ENCODE measurements at regions not wholly inside any gene's neighbourhood (a gene's known extent, or its start where the extent isn't known, plus 50 kb on each side); places are given as distances from the start of the nearest gene placed in this dataset.
A peak's percentile ranks its signal among the peaks of the same experiment; 100 is the strongest.

DNA sequence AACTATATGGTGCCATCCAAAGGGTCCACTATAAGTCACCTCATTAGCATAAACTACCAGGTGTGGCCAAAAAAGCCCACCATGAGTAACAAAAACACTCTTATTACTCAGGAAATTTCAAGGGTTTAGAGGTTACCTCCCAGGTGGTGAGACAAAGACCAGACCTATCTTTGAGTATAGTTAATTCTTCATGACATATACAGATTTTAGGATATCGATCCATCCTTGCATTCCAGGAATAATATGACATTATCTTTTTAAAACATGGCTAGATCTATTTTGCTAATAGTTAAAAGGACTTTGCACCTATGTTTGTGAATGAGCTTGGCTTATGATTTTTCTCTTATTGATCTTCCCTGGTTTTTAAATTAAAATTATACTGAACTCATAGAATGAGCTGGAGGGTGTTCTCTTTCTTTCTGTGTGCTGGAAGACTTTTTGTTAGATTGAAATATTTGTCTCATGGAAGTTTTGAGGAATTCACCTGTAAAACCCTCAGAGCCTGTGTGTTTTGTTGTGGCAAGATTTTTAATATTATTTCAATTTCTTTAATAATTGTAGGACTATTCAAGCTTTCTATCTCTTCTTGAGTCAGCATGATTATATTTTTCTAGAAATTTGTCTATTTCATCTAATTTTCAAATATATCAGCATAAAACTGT is 138.7 kb upstream of the SLC45A1 start:
- no peak for DNase-seq
- in situ Hi-C loops (cut with MboI; ENCODE audit: low pct_unique_long_range_greater_than_20kb, low sequenced_read_pairs): no loop called here

DNA sequence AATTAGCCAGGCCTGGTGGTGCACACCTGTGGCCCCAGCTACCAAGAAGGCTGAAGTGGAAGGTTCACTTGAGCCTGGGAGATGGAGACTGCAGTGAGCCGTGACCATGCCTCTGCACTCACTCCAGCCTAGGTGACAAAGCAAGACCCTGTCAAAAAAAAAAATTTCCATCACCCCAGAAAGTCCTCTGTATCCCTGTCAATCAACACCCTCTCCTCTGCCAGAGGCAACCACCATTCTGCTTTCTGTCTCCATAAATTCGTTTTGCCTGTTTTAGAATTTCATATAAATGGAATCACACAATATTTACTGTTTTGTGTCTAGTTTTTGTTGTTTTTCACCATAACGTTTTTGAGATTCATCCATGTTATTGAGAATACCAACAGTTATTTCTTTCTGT is 141.6 kb upstream of the SLC45A1 start:
- DNase-seq: no peak
- in situ Hi-C loops (cut with MboI; ENCODE audit: low pct_unique_long_range_greater_than_20kb, low sequenced_read_pairs): no loop called here

DNA sequence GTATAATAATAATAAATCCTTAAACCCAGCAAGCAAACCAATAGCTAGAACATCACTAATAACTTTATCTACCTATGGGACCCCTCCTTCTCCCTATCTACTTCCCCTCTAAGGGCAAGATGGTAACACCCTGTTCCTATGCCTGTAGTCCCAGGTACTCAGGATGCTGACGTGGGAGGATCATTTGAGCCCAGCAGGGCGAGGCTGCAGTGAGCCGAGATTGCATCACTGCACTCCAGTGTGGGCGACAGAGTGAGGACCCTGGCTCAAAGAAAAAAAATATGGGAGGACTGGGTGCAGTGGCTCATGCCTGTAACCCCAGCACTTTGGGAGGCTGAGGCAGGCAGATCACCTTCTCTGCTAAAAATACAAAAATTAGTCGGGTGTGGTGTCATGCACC is 143.1 kb upstream of the SLC45A1 start:
- in situ Hi-C loops (cut with MboI; ENCODE audit: low pct_unique_long_range_greater_than_20kb, low sequenced_read_pairs): no loop called here
- no peak for DNase-seq

DNA sequence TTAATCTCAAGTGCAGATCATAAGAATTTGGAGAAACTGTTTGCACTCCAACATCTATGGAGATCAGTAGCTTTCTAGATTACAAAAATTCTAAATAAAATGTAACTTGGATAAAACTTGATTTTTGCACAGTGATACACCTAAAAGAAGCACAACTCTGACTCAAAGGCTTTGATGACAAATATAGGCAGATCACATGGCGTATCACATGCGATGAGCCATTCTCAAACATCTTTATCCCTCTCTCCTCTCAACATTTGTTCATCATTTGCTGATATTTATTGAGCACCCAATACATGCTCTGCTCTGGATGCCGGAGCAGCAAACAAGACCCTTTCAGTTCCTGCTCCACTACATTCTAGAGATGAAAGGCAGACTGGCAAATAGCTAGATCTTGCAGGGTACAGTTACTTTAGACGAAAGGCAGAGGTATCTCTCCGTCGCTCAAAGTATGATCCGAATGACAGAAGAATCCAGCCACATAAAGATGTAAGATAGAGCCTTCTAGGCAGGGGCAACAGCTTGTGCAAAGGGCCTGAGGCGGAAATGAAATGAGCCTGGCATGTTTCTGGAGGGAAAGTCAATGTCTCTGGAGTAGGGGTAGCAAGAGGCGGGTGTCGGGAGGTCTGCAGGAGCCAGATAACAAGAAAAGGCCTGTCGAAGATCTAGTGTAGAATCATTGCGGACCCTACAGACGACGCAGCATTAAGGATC is 145.8 kb upstream of the ERRFI1 start:
- no peak for DNase-seq
- in situ Hi-C loops (cut with MboI; ENCODE audit: low pct_unique_long_range_greater_than_20kb, low sequenced_read_pairs): no loop called here

DNA sequence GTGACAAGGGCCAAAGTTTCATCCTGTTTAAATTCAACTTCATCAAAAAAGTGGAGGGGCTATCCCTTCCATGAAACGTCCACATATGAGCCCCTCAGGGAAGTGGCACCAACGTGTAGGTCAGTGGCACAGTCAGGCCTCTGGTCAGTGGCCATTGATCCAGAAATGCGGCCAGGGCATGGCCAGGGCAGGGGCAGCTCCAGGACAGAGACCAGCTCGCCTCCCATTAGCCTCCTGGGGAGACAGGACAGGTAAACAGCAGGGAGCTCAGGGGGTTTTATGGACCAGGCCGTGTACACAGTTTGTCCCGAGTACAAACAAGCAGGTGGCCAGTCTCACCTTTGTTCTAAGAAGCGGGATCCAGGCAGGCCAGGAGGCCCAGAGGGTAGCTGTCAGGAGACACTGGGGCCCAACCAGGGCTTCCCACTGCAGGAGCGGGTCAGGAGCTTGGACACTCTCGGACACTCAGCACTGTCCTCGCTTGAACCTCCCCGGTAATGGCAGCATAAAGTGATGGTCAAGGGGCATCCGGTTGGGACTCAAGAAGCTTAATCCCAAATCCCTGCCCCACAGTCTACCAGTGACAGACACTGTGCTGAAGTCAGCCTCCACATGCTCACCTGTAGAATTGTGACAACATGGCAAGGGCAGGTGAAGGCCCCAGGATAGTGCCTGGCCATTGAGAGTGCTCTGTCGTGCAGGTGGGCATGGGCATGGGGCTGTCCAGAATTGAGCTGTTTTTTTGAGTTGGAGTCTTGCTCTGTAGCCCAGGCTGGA is 144.1 kb upstream of the ERRFI1 start:
- in situ Hi-C loops (cut with MboI; ENCODE audit: low pct_unique_long_range_greater_than_20kb, low sequenced_read_pairs): no loop called here
- no peak for DNase-seq

DNA sequence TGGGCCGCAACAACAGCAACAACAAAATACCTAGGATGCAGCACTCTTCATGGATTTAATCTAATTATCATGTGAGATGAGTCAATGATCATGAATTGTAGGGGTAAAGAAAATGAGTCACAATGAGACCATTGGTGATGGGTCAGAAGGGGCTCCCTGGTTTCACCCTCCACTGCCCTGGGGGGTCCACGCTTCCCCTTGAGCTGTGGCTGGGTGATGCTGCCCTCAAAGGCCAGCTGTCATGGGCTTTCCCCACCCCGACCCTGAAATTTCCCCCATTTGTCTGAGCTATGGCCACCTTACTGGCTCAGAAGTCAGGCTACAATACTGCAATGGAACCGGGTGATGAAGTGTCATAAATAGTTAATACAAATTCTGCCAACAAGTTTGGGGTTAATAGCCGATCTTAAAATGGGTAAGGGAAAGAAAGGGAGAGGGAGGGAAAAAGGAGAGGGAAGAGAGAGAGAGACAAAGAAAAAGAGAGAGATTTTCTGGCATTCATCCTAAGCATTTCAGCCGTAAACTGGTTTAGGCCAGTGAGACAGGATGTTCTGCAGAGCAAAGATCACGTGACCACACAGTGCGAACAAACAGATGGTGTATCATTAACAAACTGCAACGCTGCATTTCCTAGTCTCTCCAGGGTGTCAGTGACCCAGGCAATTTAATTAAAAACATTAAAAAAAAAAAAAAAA is 143.4 kb upstream of the ERRFI1 start:
- peak; percentile 8 for DNase-seq
- in situ Hi-C loops (cut with MboI; ENCODE audit: low pct_unique_long_range_greater_than_20kb, low sequenced_read_pairs): no loop called here

DNA sequence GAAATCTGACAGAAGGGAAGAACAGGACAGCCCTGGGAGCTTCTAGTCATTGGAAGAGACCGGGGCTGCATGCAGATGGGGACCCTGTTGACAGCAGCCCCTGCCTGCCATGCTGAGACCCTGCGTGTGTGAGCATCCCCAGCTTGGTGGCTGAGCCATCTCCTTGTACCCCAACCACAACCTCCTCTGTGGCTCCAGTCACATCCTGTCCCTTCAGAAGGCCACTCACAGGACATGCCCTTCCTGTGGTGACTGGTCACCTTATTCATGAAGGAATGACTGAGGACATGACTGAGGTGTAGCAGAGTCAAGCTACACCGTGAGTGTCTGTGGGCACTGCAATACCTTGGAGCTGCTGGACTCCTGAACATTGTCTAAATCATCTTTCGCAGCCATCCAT is 141.8 kb upstream of the ERRFI1 start:
- in situ Hi-C loops (cut with MboI; ENCODE audit: low pct_unique_long_range_greater_than_20kb, low sequenced_read_pairs): no loop called here

DNA sequence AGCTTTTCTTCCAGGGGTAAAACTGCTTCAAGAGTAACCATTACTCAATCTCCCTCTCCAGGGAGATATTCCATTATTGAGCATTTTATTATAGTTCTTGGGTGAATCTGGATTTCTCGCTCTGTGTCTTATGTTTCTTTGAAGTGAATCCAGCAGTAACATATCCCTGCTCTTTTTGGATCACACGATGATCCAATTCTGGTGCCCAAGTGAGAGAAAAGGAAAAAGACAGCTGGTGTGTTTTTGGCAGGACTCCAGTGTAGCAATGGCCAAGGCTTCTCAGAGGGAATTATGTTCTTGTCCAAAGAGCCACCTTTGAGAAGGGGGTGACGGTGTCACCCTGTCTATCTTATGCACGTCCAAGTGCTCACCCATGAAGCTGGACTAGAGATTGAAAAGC is 140.3 kb upstream of the ERRFI1 start:
- in situ Hi-C loops (cut with MboI; ENCODE audit: low pct_unique_long_range_greater_than_20kb, low sequenced_read_pairs): no loop called here
- DNase-seq: no peak

More for the DNA sequence above, 141.8 kb upstream of the ERRFI1 start:
- no peak for DNase-seq

DNA sequence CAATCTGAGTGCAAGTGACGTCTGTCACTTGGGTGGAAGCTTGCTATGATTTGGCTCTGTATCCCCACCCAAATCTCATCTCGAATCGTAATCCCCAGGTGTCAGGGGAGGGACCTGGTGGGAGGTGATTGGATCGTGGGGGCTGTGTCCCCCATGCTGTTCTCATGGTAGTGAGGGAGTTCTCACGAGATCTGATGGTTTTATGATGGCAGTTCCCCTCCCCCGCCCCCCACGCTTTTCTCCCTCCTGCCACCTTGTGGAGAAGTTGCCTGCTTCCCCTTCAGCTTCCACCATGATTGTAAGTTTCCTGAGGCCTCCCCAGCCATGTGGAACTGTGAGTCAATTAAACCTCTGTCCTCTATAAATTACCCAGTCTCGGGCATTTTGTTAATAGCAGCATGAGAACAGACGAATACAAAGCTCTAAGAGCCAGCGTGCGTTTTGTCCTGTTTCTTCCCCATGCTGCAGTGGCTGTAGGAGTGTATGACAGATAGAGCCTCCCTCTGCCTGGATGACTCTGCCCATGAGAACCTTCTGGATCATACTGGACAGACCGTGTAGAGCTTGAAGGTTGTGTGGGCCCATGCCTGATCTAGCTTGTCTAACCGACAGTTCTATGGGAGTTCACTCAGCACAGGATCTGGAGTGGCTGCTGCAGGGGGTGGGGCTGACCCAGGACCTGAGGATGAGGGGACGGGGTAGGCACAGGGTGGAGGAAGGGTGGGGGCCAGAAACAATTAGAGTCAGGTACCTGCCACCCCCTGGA is 139.7 kb upstream of the ERRFI1 start:
- DNase-seq: peak; percentile 30
- in situ Hi-C loops (cut with MboI; ENCODE audit: low pct_unique_long_range_greater_than_20kb, low sequenced_read_pairs): no loop called here

DNA sequence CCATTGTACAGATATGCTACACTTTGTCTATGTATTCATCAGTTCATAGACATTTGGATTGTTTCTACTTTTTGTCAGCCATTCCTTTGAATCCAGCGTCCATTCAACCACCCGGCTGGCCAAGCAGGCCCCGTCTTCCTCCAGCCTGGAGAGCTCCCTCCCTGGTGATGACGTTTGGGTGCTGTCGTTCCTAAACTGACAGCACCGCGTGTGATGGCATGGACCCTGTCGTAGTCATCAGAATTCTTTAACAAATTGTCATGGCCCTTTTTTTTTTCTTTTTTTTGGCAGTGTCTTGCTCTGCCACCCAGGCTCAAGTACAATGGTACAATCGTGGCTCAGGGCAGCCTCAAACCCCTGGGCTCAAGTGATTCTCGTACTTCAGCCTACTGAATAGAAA is 138.6 kb upstream of the ERRFI1 start:
- no peak for DNase-seq
- in situ Hi-C loops (cut with MboI; ENCODE audit: low pct_unique_long_range_greater_than_20kb, low sequenced_read_pairs): no loop called here

DNA sequence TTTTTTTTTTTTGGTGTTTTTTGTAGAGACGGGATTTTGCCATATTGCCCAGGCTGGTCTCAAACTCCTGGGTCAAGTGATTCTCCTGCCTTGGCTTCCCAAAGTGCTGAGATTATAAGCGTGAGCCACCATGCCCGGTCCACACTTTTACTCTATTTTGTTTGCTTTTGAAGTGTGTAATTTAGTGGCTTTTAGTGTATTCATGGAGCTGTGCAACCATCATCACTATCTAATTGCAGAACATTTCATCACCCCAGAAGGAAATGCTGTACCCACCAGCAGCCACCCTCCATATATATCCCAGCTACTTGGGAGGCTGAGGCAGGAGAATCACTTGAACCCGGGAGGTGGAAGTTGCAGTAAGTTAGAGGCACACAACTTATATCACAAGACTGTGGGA is 136.9 kb upstream of the ERRFI1 start:
- in situ Hi-C loops (cut with MboI; ENCODE audit: low pct_unique_long_range_greater_than_20kb, low sequenced_read_pairs): no loop called here
- DNase-seq: no peak

DNA sequence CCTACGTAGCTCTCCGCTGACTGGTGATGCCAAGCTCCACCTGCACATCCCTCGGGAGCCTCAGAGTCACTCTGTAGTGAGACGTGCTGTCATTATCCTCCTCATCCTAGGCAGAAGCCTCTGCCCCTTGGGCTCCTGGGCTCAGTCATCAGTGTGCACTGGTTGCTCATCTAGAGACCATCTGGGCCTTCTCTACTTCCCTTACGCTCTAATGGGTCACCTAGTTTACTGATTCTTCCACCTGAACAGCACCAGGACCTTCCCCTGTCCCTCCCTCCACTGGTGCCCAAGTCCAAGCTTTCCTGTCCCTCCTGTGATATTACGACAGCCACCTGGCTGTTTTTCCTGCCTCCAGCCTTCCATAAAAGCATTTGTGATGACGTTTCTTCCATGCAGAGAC is 136.1 kb upstream of the ERRFI1 start:
- no peak for DNase-seq
- in situ Hi-C loops (cut with MboI; ENCODE audit: low pct_unique_long_range_greater_than_20kb, low sequenced_read_pairs): no loop called here

DNA sequence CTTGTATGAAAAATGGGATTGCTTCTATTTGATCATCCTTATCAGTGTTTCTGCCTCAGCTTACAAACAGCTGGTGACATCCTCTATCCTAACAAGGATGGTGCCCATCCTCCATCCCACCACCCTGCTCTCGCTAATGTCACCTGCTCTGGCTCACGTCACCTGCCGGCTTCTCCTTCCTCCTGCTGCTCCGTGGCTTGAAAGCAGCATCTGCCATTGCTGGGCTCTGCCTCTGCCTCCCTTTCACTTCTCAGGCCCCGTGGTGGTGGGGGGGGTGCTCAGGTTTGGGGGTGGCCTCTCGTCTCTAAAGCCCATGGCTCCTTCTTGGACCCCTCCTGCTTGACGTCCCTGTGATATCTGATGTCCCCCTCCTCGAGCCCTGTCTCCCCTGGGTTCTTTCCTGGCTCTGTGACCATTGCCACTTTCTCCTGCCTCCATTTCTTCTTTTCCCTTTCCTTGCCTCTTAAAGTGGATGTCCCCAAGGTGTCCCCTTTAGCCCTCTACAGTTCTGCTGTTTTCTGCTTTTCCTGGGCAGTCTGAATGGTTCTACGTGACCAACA is 135.5 kb upstream of the ERRFI1 start:
- in situ Hi-C loops (cut with MboI; ENCODE audit: low pct_unique_long_range_greater_than_20kb, low sequenced_read_pairs): no loop called here
- DNase-seq: no peak

DNA sequence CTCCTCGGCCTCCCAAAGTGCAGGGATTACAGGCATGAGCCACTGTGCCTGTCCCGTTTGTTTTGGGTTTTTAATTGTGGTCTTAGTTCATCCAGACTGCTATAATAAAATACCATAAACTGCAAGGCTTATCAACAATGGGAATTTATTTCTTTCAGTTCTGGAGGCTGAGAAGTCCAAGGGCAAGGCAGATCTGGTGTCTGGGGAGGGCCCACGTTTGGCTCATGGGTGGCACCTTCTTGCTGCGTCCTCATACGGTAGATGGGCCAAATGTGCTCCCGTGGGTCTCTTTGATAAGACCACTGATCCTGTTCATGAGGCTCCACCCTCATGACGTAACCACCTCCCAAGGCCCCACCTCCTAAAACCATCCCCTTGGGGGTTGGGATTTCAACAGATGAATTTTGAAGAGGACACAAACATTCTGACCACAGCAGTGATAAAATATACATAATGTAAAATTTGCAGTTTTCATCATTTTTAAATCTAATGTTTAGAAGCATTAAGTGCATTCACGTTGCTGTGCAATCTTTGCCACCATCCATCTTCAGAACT is 133.4 kb upstream of the ERRFI1 start:
- no peak for DNase-seq
- in situ Hi-C loops (cut with MboI; ENCODE audit: low pct_unique_long_range_greater_than_20kb, low sequenced_read_pairs): no loop called here

DNA sequence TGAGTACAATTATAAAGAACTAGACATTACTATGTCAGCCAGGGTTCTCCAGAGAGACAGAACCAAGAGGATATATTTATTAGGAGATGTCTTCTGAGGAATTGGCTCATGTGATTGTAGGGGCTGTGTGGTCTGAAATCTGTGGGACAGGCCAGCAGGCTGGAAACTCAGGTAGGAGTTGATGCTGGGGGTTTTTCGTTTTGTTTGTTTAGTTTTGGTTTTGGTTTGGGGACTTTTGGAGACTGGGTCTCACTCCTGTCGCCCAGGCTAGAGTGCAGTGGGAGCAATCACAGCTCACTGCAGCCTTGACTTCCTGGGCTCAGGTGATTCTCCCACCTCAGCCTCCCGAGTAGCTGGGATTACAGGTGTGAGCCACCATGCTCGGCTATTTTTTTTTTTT is 132.9 kb upstream of the ERRFI1 start:
- in situ Hi-C loops (cut with MboI; ENCODE audit: low pct_unique_long_range_greater_than_20kb, low sequenced_read_pairs): no loop called here
- DNase-seq: no peak

DNA sequence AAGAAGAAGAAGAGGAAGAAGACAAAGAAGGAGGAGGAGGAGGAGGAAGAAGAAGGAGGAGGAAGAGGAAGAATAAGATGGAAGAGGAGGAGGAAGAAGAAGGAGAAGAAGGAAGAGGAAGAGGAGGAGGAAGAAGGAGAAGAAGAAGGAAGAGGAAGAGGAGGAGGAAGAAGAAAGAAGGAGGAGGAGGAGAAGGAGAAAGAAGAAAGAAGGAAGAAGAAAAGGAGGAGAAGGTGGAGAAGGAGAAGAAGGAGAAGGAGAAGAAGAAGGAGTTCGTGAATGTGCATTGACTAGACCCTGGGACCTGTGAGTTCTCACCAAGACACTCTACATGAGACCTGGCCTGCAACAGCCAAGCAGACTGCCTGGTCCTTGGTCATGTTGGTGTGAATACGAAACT is 131.7 kb upstream of the ERRFI1 start:
- DNase-seq: no peak
- in situ Hi-C loops (cut with MboI; ENCODE audit: low pct_unique_long_range_greater_than_20kb, low sequenced_read_pairs): no loop called here

DNA sequence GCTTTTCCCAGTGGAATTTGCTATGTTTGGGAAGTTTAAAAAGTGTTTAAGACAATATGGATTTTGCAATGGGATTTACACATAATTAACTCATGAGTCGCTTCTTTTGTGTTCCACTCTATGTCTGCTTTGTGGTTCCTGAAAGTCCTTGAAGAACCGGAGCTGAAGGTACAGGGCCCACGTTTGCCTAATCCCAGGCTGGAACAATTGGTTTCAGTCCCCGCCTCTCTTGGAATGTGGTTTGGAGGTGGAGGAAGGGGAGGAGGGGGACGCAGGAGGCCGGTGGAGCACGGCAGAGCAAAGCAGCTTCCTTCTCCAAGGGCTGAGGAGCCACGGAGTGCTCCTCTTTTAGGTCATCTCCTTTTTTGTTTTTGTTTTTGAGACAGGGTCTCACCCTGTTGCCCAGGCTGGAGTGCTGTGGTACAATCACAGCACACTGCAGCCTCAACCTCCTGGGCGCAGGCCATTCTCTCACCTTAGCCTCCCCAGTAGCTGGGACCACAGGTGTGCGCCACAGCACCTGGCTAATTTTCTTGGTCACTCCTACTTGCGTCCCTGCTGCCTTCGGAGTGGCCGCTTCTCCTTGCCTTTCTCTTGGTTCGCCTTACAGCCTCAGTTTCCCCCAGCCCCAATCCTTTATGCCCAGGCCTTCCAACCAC is 129.5 kb upstream of the ERRFI1 start:
- DNase-seq: no peak
- in situ Hi-C loops (cut with MboI; ENCODE audit: low pct_unique_long_range_greater_than_20kb, low sequenced_read_pairs): no loop called here

DNA sequence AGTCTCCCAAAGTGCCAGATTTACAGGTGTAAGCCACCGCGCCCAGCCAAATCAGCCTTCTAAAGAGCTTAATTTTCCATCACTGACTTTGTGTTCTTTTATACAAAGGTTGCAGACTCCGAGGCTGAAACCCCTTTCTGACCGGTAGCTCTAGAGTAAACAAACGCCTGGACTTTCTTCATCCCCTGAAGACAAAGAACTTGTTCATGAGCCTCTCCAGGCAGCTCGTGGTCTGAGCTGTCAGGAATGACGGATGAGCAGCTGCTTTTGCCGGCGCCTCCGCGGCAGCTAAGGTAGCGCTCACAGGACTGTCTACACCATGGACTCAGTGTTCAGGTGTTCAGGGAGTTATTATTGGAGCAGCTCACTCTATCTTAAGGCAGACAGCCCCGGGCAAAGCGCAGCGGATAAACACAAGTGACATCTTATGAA is 128.5 kb upstream of the ERRFI1 start:
- in situ Hi-C loops (cut with MboI; ENCODE audit: low pct_unique_long_range_greater_than_20kb, low sequenced_read_pairs): no loop called here

More for the DNA sequence above, 128.5 kb upstream of the ERRFI1 start:
- no peak for DNase-seq
